ENCODE measurements at regions not wholly inside any gene's neighbourhood (a gene's known extent, or its start where the extent isn't known, plus 50 kb on each side); places are given as distances from the start of the nearest gene placed in this dataset.

DNA sequence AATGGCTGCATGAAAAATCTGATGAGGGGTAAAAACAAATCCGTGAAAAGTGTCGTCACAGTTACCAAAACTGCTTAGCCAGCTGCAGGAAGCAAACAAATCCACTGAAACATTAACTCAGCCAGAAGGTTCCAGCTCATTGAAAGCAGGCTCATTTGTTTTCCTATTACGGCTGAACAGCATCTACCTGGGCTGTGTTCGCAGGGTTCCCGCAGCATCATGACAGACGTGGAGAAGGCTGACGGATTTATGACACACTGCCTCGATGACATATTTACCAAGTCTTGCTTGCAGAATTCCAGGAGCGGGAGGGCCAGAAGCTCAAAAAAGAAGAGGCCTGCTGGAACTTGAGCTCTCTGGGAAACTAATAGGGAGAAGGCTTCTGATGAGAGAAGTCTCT lies 781.1 kb downstream of the RAB28 start:
- no peaks in the 10 kb centered on the region for H3K9me3 ChIP-seq
- H3K4me3 ChIP-seq, result no peak overlapping the region
- TF ChIP-seq, protein P1, sequence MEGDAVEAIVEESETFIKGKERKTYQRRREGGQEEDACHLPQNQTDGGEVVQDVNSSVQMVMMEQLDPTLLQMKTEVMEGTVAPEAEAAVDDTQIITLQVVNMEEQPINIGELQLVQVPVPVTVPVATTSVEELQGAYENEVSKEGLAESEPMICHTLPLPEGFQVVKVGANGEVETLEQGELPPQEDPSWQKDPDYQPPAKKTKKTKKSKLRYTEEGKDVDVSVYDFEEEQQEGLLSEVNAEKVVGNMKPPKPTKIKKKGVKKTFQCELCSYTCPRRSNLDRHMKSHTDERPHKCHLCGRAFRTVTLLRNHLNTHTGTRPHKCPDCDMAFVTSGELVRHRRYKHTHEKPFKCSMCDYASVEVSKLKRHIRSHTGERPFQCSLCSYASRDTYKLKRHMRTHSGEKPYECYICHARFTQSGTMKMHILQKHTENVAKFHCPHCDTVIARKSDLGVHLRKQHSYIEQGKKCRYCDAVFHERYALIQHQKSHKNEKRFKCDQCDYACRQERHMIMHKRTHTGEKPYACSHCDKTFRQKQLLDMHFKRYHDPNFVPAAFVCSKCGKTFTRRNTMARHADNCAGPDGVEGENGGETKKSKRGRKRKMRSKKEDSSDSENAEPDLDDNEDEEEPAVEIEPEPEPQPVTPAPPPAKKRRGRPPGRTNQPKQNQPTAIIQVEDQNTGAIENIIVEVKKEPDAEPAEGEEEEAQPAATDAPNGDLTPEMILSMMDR (IDR thresholded peaks at IDR 0.05), result no peak
- no peaks in the 10 kb centered on the region for H3K36me3 ChIP-seq
- no peak overlapping the region for H3K27ac ChIP-seq
- DNase-seq (no peak), ATAC-seq (no peak)
- no peaks in the 10 kb centered on the region for H3K4me1 ChIP-seq
- intact Hi-C loops (cut with DNase I), result no loop called here
- no peaks in the 10 kb centered on the region for H3K27me3 ChIP-seq (ENCODE audit: low read depth)

- Histone ChIP-seq H3K9me3 (no peaks in the 10 kb centered on the region), H3K4me3 (no peak overlapping the region), H3K36me3 (no peaks in the 10 kb centered on the region), H3K27me3 (ENCODE audit: low read depth) (no peaks in the 10 kb centered on the region), H3K27ac (no peak overlapping the region), H3K4me1 (no peaks in the 10 kb centered on the region)
- intact Hi-C loops (cut with DNase I), result no loop called here
- TF ChIP-seq, protein P1 (IDR thresholded peaks at IDR 0.05), result no peak
- ATAC-seq, result no peak
- DNase-seq, result no peak
Observed at GRCh38 chr4:12701384-12701783, 782.8 kb downstream of the RAB28 start.

DNA sequence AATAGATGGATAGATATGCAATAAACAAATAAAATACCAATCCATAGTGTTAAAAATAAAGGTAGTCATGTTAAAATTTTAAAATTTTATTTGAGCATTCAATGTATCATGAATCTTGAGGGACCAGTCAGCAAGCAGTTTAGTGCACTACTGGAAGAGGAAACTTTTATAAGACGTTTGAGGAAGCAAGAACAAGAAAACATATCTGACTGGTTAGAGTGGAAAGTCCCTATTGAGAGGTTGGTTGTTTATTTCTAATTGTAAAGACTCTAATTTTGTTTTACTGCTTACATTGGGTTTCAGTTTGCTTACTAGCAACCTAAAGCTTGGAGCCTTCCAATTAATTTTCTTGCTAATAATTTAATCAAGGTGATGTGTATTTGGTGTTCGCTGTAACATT lies 786.2 kb downstream of the RAB28 start:
- TF ChIP-seq, protein P1 (IDR thresholded peaks at IDR 0.05), result no peak
- no peak overlapping the region for H3K4me3 ChIP-seq
- intact Hi-C loops (cut with DNase I), result no loop called here
- DNase-seq (no peak), ATAC-seq (no peak)
- H3K27ac ChIP-seq, result no peak overlapping the region
- H3K4me1 ChIP-seq, result no peaks in the 10 kb centered on the region
- H3K27me3 ChIP-seq (ENCODE audit: low read depth), result no peaks in the 10 kb centered on the region
- no peaks in the 10 kb centered on the region for H3K9me3 ChIP-seq
- H3K36me3 ChIP-seq, result no peaks in the 10 kb centered on the region

DNA sequence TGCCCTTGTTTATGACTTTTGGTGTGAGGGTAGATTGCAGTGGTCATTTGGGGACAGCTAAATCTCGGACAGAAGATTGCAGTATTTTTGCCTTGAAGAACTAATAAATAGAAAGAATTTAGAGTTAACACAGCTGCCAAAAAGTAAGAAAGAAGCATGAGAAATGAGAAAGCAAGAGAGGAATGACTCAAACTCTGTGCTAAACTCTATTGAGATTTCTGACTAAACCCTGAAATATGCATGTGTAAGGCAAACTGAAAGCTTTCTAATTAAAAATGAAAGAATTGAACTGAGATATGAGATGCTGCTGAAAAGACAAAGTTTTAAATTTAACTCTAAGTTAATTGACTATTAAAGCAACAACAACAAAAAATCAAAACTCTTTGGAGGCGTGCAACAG lies 791.3 kb downstream of the RAB28 start:
- no peak overlapping the region for H3K27ac ChIP-seq
- ATAC-seq (no peak), DNase-seq (no peak)
- H3K27me3 ChIP-seq (ENCODE audit: low read depth), result no peaks in the 10 kb centered on the region
- no peaks in the 10 kb centered on the region for H3K9me3 ChIP-seq
- intact Hi-C loops (cut with DNase I), result no loop called here
- no peaks in the 10 kb centered on the region for H3K36me3 ChIP-seq
- TF ChIP-seq, protein P1 (IDR thresholded peaks at IDR 0.05), result no peak
- H3K4me1 ChIP-seq, result no peaks in the 10 kb centered on the region
- no peak overlapping the region for H3K4me3 ChIP-seq

GRCh38 chr4:12691168-12691567 lies 793.0 kb downstream of the RAB28 start:
- no peaks in the 10 kb centered on the region for H3K9me3 ChIP-seq
- no peak overlapping the region for H3K4me3 ChIP-seq
- TF ChIP-seq, protein P1 (IDR thresholded peaks at IDR 0.05), result no peak
- intact Hi-C loops (cut with DNase I), result no loop called here
- H3K4me1 ChIP-seq, result no peaks in the 10 kb centered on the region
- no peak for DNase-seq
- ATAC-seq, result no peak
- no peaks in the 10 kb centered on the region for H3K36me3 ChIP-seq
- H3K27ac ChIP-seq, result no peak overlapping the region
- H3K27me3 ChIP-seq (ENCODE audit: low read depth), result no peaks in the 10 kb centered on the region

DNA sequence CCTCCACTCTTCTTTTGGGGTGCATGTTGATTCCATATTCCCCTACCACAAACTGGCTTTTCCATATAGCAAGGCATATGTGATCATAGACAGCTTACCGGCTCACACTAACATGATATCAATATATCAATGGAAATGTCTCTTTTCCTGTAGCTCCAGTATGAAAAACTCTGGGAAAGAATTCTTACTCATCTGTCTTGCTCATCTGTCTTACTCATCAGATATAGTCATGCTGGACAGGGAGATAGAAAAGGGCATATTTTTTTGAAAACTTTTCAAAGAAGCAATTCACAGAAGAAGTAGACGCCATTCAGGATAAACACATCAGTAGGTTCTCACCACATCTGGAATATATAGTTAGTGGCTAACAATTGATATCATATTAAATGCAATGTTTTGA lies 794.7 kb downstream of the RAB28 start:
- Histone ChIP-seq H3K9me3 (no peaks in the 10 kb centered on the region), H3K36me3 (no peaks in the 10 kb centered on the region), H3K4me1 (no peaks in the 10 kb centered on the region), H3K27ac (no peak overlapping the region), H3K27me3 (ENCODE audit: low read depth) (no peaks in the 10 kb centered on the region), H3K4me3 (no peak overlapping the region)
- no peak for DNase-seq
- ATAC-seq, result no peak
- intact Hi-C loops (cut with DNase I), result no loop called here
- TF ChIP-seq, protein P1 (IDR thresholded peaks at IDR 0.05), result no peak

Data from lower lobe of right lung (tissue), 2 donors.